ENCODE measurements at regions not wholly inside any gene's neighbourhood (a gene's known extent, or its start where the extent isn't known, plus 50 kb on each side); places are given as distances from the start of the nearest gene placed in this dataset.

GRCh38 chr5:57335092-57335660 is 147.4 kb downstream of the ACTBL2 start:
- H3K4me3 ChIP-seq, result no peak overlapping the region
- no peaks in the 10 kb centered on the region for H3K27me3 ChIP-seq
- intact Hi-C loops (cut with DNase I), result no loop called here
- no peaks in the 10 kb centered on the region for H3K4me1 ChIP-seq (replicated peaks in 1 of 2)
- no peak for DNase-seq
- H3K9me3 ChIP-seq (replicated peaks in 1 of 3), result no peaks in the 10 kb centered on the region
- TF ChIP-seq CTCF (IDR thresholded peaks at IDR 0.05), result no peak
- TF ChIP-seq POLR2A (IDR thresholded peaks at IDR 0.05), result no peak
- no peak overlapping the region for H3K27ac ChIP-seq
- WGBS, 4 donors, result 76 to 91% (median 84%) methylated on average over 1 of the region's 1 CpG
- no peaks in the 10 kb centered on the region for H3K36me3 ChIP-seq (replicated peaks in 1 of 2)

- TF ChIP-seq POLR2A (IDR thresholded peaks at IDR 0.05) (no peak), CTCF (IDR thresholded peaks at IDR 0.05) (no peak)
- intact Hi-C loops (cut with DNase I), result no loop called here
- H3K36me3 ChIP-seq (replicated peaks in 1 of 2), result no peaks in the 10 kb centered on the region
- no peak overlapping the region for H3K4me3 ChIP-seq
- WGBS, 4 donors, result 70 to 100% (median 81%) methylated on average over 1 of the region's 1 CpG
- H3K4me1 ChIP-seq (replicated peaks in 1 of 2), result no peaks in the 10 kb centered on the region
- no peaks in the 10 kb centered on the region for H3K9me3 ChIP-seq (replicated peaks in 1 of 3)
- no peak overlapping the region for H3K27ac ChIP-seq
- H3K27me3 ChIP-seq, result no peaks in the 10 kb centered on the region
- DNase-seq, result no peak
Measured at GRCh38 chr5:57334475-57334874, 148.1 kb downstream of the ACTBL2 start.

GRCh38 chr5:57332361-57332760 is 150.2 kb downstream of the ACTBL2 start:
- Histone ChIP-seq H3K27ac (no peak overlapping the region), H3K4me3 (no peak overlapping the region), H3K9me3 (replicated peaks in 1 of 3) (no peaks in the 10 kb centered on the region), H3K27me3 (no peaks in the 10 kb centered on the region), H3K36me3 (replicated peaks in 1 of 2) (no peaks in the 10 kb centered on the region), H3K4me1 (replicated peaks in 1 of 2) (no peaks in the 10 kb centered on the region)
- DNase-seq, result no peak
- intact Hi-C loops (cut with DNase I), result no loop called here
- 53 to 68% (median 57%) methylated on average over 4 of the region's 4 CpGs for WGBS, 4 donors
- TF ChIP-seq POLR2A (IDR thresholded peaks at IDR 0.05) (no peak), CTCF (IDR thresholded peaks at IDR 0.05) (no peak)

- Histone ChIP-seq H3K4me1 (replicated peaks in 1 of 2) (no peaks in the 10 kb centered on the region), H3K9me3 (replicated peaks in 1 of 3) (no peaks in the 10 kb centered on the region), H3K36me3 (replicated peaks in 1 of 2) (no peaks in the 10 kb centered on the region), H3K4me3 (no peak overlapping the region), H3K27ac (no peak overlapping the region), H3K27me3 (no peaks in the 10 kb centered on the region)
- no peak for TF ChIP-seq POLR2A (IDR thresholded peaks at IDR 0.05)
- TF ChIP-seq CTCF (IDR thresholded peaks at IDR 0.05), result no peak
- 55 to 68% (median 59%) methylated on average over 3 of the region's 3 CpGs for WGBS, 4 donors
- intact Hi-C loops (cut with DNase I), result no loop called here
- DNase-seq, result no peak
Measured at GRCh38 chr5:57327561-57328367, 153.9 kb downstream of the GPBP1 start.
